HG03571 (cell line): ENCODE measurements at regions not wholly inside any gene's neighbourhood (a gene's known extent, or its start where the extent isn't known, plus 50 kb on each side); places are given as distances from the start of the nearest gene placed in this dataset.
"Not testable (repeated sequence)": the region's sequence is repeated elsewhere in the genome, so short reads cannot be mapped to it uniquely, and the experiment has no call there.

Source experiments
- ATAC-seq: cut with Tn5 transposase; IDR thresholded peaks from one replicate; pipeline ENCODE4 v1.9.1; 2021; ENCODE audit not compliant: unreplicated experiment

- ATAC-seq = no peak
Observed at GRCh38 chr3:70743754-70744153, 431.3 kb upstream of the MDFIC2 start.

GRCh38 chr3:70742081-70742480 is 429.6 kb upstream of the MDFIC2 start:
- no peak for ATAC-seq

- ATAC-seq = no peak
Observed at GRCh38 chr3:70740872-70741271, 428.4 kb upstream of the MDFIC2 start.

GRCh38 chr3:70740071-70740470 is 427.6 kb upstream of the MDFIC2 start:
- ATAC-seq = no peak

- ATAC-seq = no peak
Observed at GRCh38 chr3:70738291-70738681, 425.8 kb upstream of the MDFIC2 start.

- no peak for ATAC-seq
Observed at GRCh38 chr3:70737666-70738290, 425.3 kb upstream of the MDFIC2 start.

GRCh38 chr3:70736009-70736408 is 423.6 kb upstream of the MDFIC2 start:
- no peak for ATAC-seq

- no peak for ATAC-seq
Observed at GRCh38 chr3:70734756-70735155, 422.3 kb upstream of the MDFIC2 start.

- no peak for ATAC-seq
Observed at GRCh38 chr3:70731046-70731445, 418.6 kb upstream of the MDFIC2 start.

GRCh38 chr3:70729845-70730244 is 417.4 kb upstream of the MDFIC2 start:
- no peak for ATAC-seq

- ATAC-seq = no peak
Observed at GRCh38 chr3:70728311-70728710, 415.9 kb upstream of the MDFIC2 start.

GRCh38 chr3:70726961-70727360 is 414.5 kb upstream of the MDFIC2 start:
- ATAC-seq = no peak

GRCh38 chr3:70726096-70726938 is 413.9 kb upstream of the MDFIC2 start:
- no peak for ATAC-seq

GRCh38 chr3:70722018-70722417 is 409.6 kb upstream of the MDFIC2 start:
- ATAC-seq = no peak

GRCh38 chr3:70716832-70717231 is 404.4 kb upstream of the MDFIC2 start:
- no peak for ATAC-seq

GRCh38 chr3:70712449-70713082 is 400.1 kb upstream of the MDFIC2 start:
- no peak for ATAC-seq

- ATAC-seq = no peak
Observed at GRCh38 chr3:70703305-70704102, 391.1 kb upstream of the MDFIC2 start.

- no peak for ATAC-seq
Observed at GRCh38 chr3:70702132-70702531, 389.7 kb upstream of the MDFIC2 start.

GRCh38 chr3:70684701-70685100 is 372.3 kb upstream of the MDFIC2 start:
- no peak for ATAC-seq

- not testable (repeated sequence) for ATAC-seq
Observed at GRCh38 chr3:70675810-70676209, 363.4 kb upstream of the MDFIC2 start.
